ENCODE measurements at regions not wholly inside any gene's neighbourhood (a gene's known extent, or its start where the extent isn't known, plus 50 kb on each side); places are given as distances from the start of the nearest gene placed in this dataset.

GRCh38 chr3:1591327-1592028 is 498.7 kb downstream of the CNTN6 start:
- Histone ChIP-seq H3K4me1 (ENCODE audit: control insufficient read depth, insufficient read depth, low read length) (no peaks in the 10 kb centered on the region), H3K9me3 (ENCODE audit: control insufficient read depth, low read length) (no peaks in the 10 kb centered on the region), H3K27ac (ENCODE audit: insufficient read depth, low read depth, low read length, poor library complexity, severe bottlenecking) (no peak overlapping the region), H3K4me3 (ENCODE audit: insufficient read depth, low read depth, low read length) (no peak overlapping the region), H3K36me3 (ENCODE audit: control insufficient read depth, insufficient read depth, low read length) (no peaks in the 10 kb centered on the region), H3K27me3 (ENCODE audit: control insufficient read depth, insufficient read depth, low read length, poor library complexity, severe bottlenecking) (no peaks in the 10 kb centered on the region)
- 60 to 64% methylated on average over 3 of the region's 4 CpGs for WGBS, 2 experiments

GRCh38 chr3:1594940-1595339 is 502.1 kb downstream of the CNTN6 start:
- Histone ChIP-seq H3K4me3 (ENCODE audit: insufficient read depth, low read depth, low read length) (no peak overlapping the region), H3K27me3 (ENCODE audit: control insufficient read depth, insufficient read depth, low read length, poor library complexity, severe bottlenecking) (no peaks in the 10 kb centered on the region), H3K27ac (ENCODE audit: insufficient read depth, low read depth, low read length, poor library complexity, severe bottlenecking) (no peak overlapping the region), H3K4me1 (ENCODE audit: control insufficient read depth, insufficient read depth, low read length) (no peaks in the 10 kb centered on the region), H3K36me3 (ENCODE audit: control insufficient read depth, insufficient read depth, low read length) (no peaks in the 10 kb centered on the region), H3K9me3 (ENCODE audit: control insufficient read depth, low read length) (no peaks in the 10 kb centered on the region)

DNA sequence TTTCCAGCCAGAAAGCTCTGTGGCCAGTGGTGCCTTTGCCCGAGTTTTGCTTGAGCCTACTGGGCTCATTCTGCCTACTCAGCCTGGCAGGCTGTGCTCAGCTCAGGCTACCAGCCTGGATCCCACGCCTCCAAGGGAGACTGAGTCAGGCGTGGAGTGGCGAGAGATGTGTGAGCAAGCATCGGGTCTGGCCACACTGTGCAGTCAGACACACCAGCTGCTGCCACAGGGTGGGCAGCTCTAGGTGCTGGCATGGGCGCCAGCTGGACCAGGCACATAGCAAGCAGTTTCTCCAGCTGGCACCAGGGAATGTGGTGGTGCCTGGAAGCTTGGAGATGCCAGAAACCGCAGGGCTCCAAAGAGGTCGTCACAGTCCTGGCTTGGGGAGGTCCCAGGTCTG is 498.5 kb upstream of the CNTN4 start:
- H3K4me1 ChIP-seq (ENCODE audit: control insufficient read depth, insufficient read depth, low read length): no peaks in the 10 kb centered on the region
- no peaks in the 10 kb centered on the region for H3K27me3 ChIP-seq (ENCODE audit: control insufficient read depth, insufficient read depth, low read length, poor library complexity, severe bottlenecking)
- no peak overlapping the region for H3K27ac ChIP-seq (ENCODE audit: insufficient read depth, low read depth, low read length, poor library complexity, severe bottlenecking)
- no peaks in the 10 kb centered on the region for H3K9me3 ChIP-seq (ENCODE audit: control insufficient read depth, low read length)
- WGBS, 2 experiments: 84 to 89% methylated on average over 8 of the region's 8 CpGs
- no peak overlapping the region for H3K4me3 ChIP-seq (ENCODE audit: insufficient read depth, low read depth, low read length)
- no peaks in the 10 kb centered on the region for H3K36me3 ChIP-seq (ENCODE audit: control insufficient read depth, insufficient read depth, low read length)

DNA sequence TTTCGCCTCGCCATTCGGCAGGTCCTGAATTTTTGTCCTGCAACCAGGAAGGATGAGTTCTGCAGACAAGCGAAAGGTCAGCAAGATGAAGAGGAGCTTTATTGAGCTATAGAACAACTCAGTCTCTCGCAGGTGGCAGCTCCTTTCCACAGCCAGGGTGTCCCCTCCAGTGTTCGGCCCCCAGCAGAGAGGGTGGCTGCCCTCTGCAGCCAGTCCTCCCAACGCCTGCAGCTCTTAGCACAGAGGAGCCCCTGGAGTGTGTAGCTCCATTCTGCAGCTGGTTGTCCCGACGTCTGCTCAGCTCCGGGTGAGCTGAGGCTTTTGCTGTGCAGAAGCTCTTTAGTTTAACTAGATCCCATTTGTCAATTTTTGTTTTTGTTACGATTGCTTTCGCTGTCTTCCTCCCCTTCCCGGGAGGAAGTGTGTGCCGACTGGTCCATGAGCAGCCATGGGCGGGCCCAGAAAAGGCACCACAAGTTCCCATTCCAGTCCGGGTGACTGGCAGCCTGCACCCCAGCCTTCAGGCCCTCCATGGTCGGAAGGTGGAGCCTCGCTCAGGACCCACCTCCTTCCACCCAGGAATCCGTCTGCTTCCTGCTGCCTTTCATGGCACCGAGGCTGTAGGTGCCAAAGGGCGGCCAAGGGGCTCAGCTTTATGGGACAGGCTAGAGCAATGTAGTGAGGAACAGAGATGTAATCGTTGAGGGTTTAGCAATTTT is 497.8 kb upstream of the CNTN4 start:
- Histone ChIP-seq H3K4me3 (ENCODE audit: insufficient read depth, low read depth, low read length) (no peak overlapping the region), H3K27me3 (ENCODE audit: control insufficient read depth, insufficient read depth, low read length, poor library complexity, severe bottlenecking) (no peaks in the 10 kb centered on the region), H3K4me1 (ENCODE audit: control insufficient read depth, insufficient read depth, low read length) (no peaks in the 10 kb centered on the region), H3K9me3 (ENCODE audit: control insufficient read depth, low read length) (no peaks in the 10 kb centered on the region), H3K36me3 (ENCODE audit: control insufficient read depth, insufficient read depth, low read length) (no peaks in the 10 kb centered on the region), H3K27ac (ENCODE audit: insufficient read depth, low read depth, low read length, poor library complexity, severe bottlenecking) (no peak overlapping the region)
- WGBS, 2 experiments: 91% methylated on average over 22 of the region's 22 CpGs

GRCh38 chr3:1609416-1609815 is 489.2 kb upstream of the CNTN4 start:
- no peaks in the 10 kb centered on the region for H3K9me3 ChIP-seq (ENCODE audit: control insufficient read depth, low read length)
- WGBS, 2 experiments: 82 to 94% methylated on average over 1 of the region's 1 CpG
- no peak overlapping the region for H3K4me3 ChIP-seq (ENCODE audit: insufficient read depth, low read depth, low read length)
- H3K4me1 ChIP-seq (ENCODE audit: control insufficient read depth, insufficient read depth, low read length): no peaks in the 10 kb centered on the region
- no peaks in the 10 kb centered on the region for H3K36me3 ChIP-seq (ENCODE audit: control insufficient read depth, insufficient read depth, low read length)
- no peak overlapping the region for H3K27ac ChIP-seq (ENCODE audit: insufficient read depth, low read depth, low read length, poor library complexity, severe bottlenecking)
- no peaks in the 10 kb centered on the region for H3K27me3 ChIP-seq (ENCODE audit: control insufficient read depth, insufficient read depth, low read length, poor library complexity, severe bottlenecking)

DNA sequence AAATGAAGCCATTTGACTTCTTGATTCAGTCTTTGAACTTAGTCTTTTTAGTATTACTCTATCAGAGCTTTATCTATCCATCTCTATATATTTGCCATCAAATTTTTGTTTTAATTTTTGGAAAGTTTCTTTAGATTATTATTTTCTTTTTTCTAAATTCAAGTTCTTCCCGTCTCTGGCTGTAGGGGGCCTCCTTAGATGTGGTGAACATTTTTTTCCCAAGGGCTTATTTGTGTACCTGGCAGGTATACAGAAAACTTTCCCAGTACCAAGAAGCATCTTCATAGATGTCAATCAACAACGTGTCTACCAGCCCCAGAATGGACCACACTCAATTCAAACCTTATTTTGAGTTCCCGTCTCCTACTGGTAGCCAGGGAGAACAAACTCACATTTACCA is 486.8 kb upstream of the CNTN4 start:
- Histone ChIP-seq H3K9me3 (ENCODE audit: control insufficient read depth, low read length) (no peaks in the 10 kb centered on the region), H3K4me1 (ENCODE audit: control insufficient read depth, insufficient read depth, low read length) (no peaks in the 10 kb centered on the region), H3K4me3 (ENCODE audit: insufficient read depth, low read depth, low read length) (no peak overlapping the region), H3K27me3 (ENCODE audit: control insufficient read depth, insufficient read depth, low read length, poor library complexity, severe bottlenecking) (no peaks in the 10 kb centered on the region), H3K27ac (ENCODE audit: insufficient read depth, low read depth, low read length, poor library complexity, severe bottlenecking) (no peak overlapping the region), H3K36me3 (ENCODE audit: control insufficient read depth, insufficient read depth, low read length) (no peaks in the 10 kb centered on the region)
- 50 to 65% methylated on average over 3 of the region's 3 CpGs for WGBS, 2 experiments

DNA sequence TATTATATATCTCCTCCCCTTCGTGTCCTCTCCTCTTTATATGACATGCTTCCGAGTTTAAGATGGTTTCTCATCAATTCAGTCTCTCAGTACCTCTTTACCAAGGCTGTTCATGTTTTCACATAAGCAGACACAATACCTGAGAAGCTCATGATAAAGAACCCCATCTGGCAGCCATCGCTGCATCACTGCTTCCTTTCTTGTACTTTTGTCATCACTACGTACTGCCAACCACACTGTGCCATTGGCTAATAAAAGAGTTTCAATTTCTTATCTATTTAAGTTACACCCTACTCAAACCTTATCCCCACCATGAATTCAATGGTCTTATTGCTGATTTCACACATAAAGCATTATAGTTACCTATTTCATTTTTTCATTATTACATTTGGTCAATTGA is 484.7 kb upstream of the CNTN4 start:
- 86 to 87% methylated on average over 4 of the region's 4 CpGs for WGBS, 2 experiments
- no peak overlapping the region for H3K4me3 ChIP-seq (ENCODE audit: insufficient read depth, low read depth, low read length)
- no peaks in the 10 kb centered on the region for H3K9me3 ChIP-seq (ENCODE audit: control insufficient read depth, low read length)

GRCh38 chr3:1616744-1617143 is 481.9 kb upstream of the CNTN4 start:
- no peak overlapping the region for H3K27ac ChIP-seq (ENCODE audit: insufficient read depth, low read depth, low read length, poor library complexity, severe bottlenecking)
- H3K9me3 ChIP-seq (ENCODE audit: control insufficient read depth, low read length): no peaks in the 10 kb centered on the region
- H3K36me3 ChIP-seq (ENCODE audit: control insufficient read depth, insufficient read depth, low read length): no peaks in the 10 kb centered on the region
- no peaks in the 10 kb centered on the region for H3K27me3 ChIP-seq (ENCODE audit: control insufficient read depth, insufficient read depth, low read length, poor library complexity, severe bottlenecking)
- WGBS, 2 experiments: 34 to 42% methylated on average over 2 of the region's 2 CpGs
- no peak overlapping the region for H3K4me3 ChIP-seq (ENCODE audit: insufficient read depth, low read depth, low read length)
- H3K4me1 ChIP-seq (ENCODE audit: control insufficient read depth, insufficient read depth, low read length): no peaks in the 10 kb centered on the region

More for the DNA sequence above, 484.7 kb upstream of the CNTN4 start:
- Histone ChIP-seq H3K4me1 (ENCODE audit: control insufficient read depth, insufficient read depth, low read length) (no peaks in the 10 kb centered on the region), H3K27me3 (ENCODE audit: control insufficient read depth, insufficient read depth, low read length, poor library complexity, severe bottlenecking) (no peaks in the 10 kb centered on the region), H3K36me3 (ENCODE audit: control insufficient read depth, insufficient read depth, low read length) (no peaks in the 10 kb centered on the region), H3K27ac (ENCODE audit: insufficient read depth, low read depth, low read length, poor library complexity, severe bottlenecking) (no peak overlapping the region)

- Histone ChIP-seq H3K4me3 (ENCODE audit: insufficient read depth, low read depth, low read length) (no peak overlapping the region), H3K4me1 (ENCODE audit: control insufficient read depth, insufficient read depth, low read length) (no peaks in the 10 kb centered on the region), H3K27ac (ENCODE audit: insufficient read depth, low read depth, low read length, poor library complexity, severe bottlenecking) (no peak overlapping the region), H3K36me3 (ENCODE audit: control insufficient read depth, insufficient read depth, low read length) (no peaks in the 10 kb centered on the region), H3K9me3 (ENCODE audit: control insufficient read depth, low read length) (no peaks in the 10 kb centered on the region), H3K27me3 (ENCODE audit: control insufficient read depth, insufficient read depth, low read length, poor library complexity, severe bottlenecking) (no peaks in the 10 kb centered on the region)
- 75 to 85% methylated on average over 2 of the region's 2 CpGs for WGBS, 2 experiments
These were observed 474.8 kb upstream of the CNTN4 start for GRCh38 chr3:1623896-1624295.

DNA sequence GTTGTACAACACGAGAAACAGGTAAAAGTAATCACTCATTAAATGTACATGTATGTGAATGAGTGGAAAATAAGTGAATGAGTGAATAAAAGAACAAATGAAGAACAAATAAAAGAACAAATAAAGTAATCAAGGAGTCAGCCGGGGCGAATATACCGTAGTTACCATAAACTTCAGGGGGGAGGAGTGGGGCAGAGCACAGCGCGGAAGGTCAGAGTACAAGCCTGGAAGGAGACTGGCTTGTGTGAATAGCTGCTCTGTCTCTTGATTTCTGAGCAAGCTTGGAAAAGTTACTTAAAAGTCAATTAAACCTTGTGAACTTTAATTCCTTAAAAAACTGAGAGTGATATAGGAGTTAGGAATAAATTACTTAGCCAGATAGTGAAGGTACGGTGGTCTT is 466.5 kb upstream of the CNTN4 start:
- H3K4me3 ChIP-seq (ENCODE audit: insufficient read depth, low read depth, low read length): no peak overlapping the region
- H3K27ac ChIP-seq (ENCODE audit: insufficient read depth, low read depth, low read length, poor library complexity, severe bottlenecking): no peak overlapping the region
- no peaks in the 10 kb centered on the region for H3K36me3 ChIP-seq (ENCODE audit: control insufficient read depth, insufficient read depth, low read length)
- 94 to 97% methylated on average over 6 to 7 of the region's 7 CpGs for WGBS, 2 experiments
- H3K4me1 ChIP-seq (ENCODE audit: control insufficient read depth, insufficient read depth, low read length): no peaks in the 10 kb centered on the region
- no peaks in the 10 kb centered on the region for H3K27me3 ChIP-seq (ENCODE audit: control insufficient read depth, insufficient read depth, low read length, poor library complexity, severe bottlenecking)
- no peaks in the 10 kb centered on the region for H3K9me3 ChIP-seq (ENCODE audit: control insufficient read depth, low read length)

Data from ectodermal cell (in vitro differentiated cells).